RWPE1 (cell line): ENCODE measurements at regions not wholly inside any gene's neighbourhood (a gene's known extent, or its start where the extent isn't known, plus 50 kb on each side); places are given as distances from the start of the nearest gene placed in this dataset.
"Not testable (repeated sequence)": the region's sequence is repeated elsewhere in the genome, so short reads cannot be mapped to it uniquely, and the experiment has no call there.

Experiments
- CTCF ChIA-PET: fragments of 350-600 bp; sonication (Branson Sonifier 250); formaldehyde crosslinking; extraction: SDS; loops from one replicate; lab custom pipeline; 2021; lab: Yijun Ruan, JAX
- POLR2A ChIA-PET: fragments of 400-600 bp; formaldehyde crosslinking; extraction: SDS; loops from one replicate; lab custom pipeline; 2020; ENCODE audit warnings: antibody characterized with exemption; ENCODE audit not compliant: low non-redundant PET; lab: Yijun Ruan, JAX
- DNase-seq: peaks from one replicate; pipeline ENCODE4 v3.0.0; 2012; ENCODE audit warnings: low spot score
- H3K27ac ChIP-seq: fragments of 450-650 bp; 2 replicates; pipeline ENCODE4 v1.5.1; 2017
- CTCF ChIP-seq: fragments of 450-650 bp; conservative IDR thresholded peaks from 2 replicates; pipeline ENCODE4 v1.5.1; 2017; ENCODE audit warnings: low read depth, mild to moderate bottlenecking

- TF ChIP-seq CTCF: no peak
- POLR2A ChIA-PET: no interaction called here
- CTCF ChIA-PET: no interaction called here
- no peak overlapping the region for H3K27ac ChIP-seq
- no peak for DNase-seq
These were observed 121.4 kb downstream of the KCNJ2 start for GRCh38 chr17:70290770-70291169.

- ChIA-PET POLR2A (no interaction called here), CTCF (no interaction called here)
- TF ChIP-seq CTCF: no peak
- DNase-seq: no peak
- no peak overlapping the region for H3K27ac ChIP-seq
These were observed 123.0 kb downstream of the KCNJ2 start for GRCh38 chr17:70292366-70292765.

- H3K27ac ChIP-seq, POLR2A ChIA-PET, DNase-seq, CTCF ChIA-PET: not testable (repeated sequence)
These were observed 124.4 kb downstream of the KCNJ2 start for GRCh38 chr17:70293564-70294310.

- DNase-seq: no peak
- CTCF ChIA-PET: no interaction called here
- H3K27ac ChIP-seq: no peak overlapping the region
- TF ChIP-seq CTCF: no peak
- POLR2A ChIA-PET: no interaction called here
These were observed 126.0 kb downstream of the KCNJ2 start for GRCh38 chr17:70295329-70295728.

- no peak overlapping the region for H3K27ac ChIP-seq
- CTCF ChIA-PET: interaction anchor here (0.9 kb wide), 1 partner anchor 562 kb away, joined by 3 read pairs; no protein-coding TSS in a partner anchor
- no peak for TF ChIP-seq CTCF
- DNase-seq: no peak
- POLR2A ChIA-PET: no interaction called here
These were observed 126.4 kb downstream of the KCNJ2 start for GRCh38 chr17:70295731-70296130.

GRCh38 chr17:70296456-70296855, 127.1 kb downstream of the KCNJ2 start:
- TF ChIP-seq CTCF: no peak
- ChIA-PET POLR2A (no interaction called here), CTCF (interaction anchor here (0.9 kb wide), 1 partner anchor 563 kb away, joined by 3 read pairs; no protein-coding TSS in a partner anchor)
- no peak for DNase-seq
- H3K27ac ChIP-seq: no peak overlapping the region

- DNase-seq: no peak
- ChIA-PET CTCF (no interaction called here), POLR2A (no interaction called here)
- H3K27ac ChIP-seq: no peak overlapping the region
- TF ChIP-seq CTCF: no peak
These were observed 128.1 kb downstream of the KCNJ2 start for GRCh38 chr17:70297397-70297796.
